Fibroblast of skin of back (primary cell): ENCODE measurements at regions not wholly inside any gene's neighbourhood (a gene's known extent, or its start where the extent isn't known, plus 50 kb on each side); places are given as distances from the start of the nearest gene placed in this dataset.
"Not testable (repeated sequence)": the region's sequence is repeated elsewhere in the genome, so short reads cannot be mapped to it uniquely, and the experiment has no call there.

Source experiments
- DNase-seq: peaks from one replicate; pipeline ENCODE4 v3.0.0-alpha.2; 2013

GRCh38 chr18:78429127-78430108, 550.2 kb upstream of the SALL3 start:
- no peak for DNase-seq

GRCh38 chr18:78430131-78430758, 549.4 kb upstream of the SALL3 start:
- no peak for DNase-seq

GRCh38 chr18:78431606-78432005, 548.0 kb upstream of the SALL3 start:
- no peak for DNase-seq

- no peak for DNase-seq
Observed at GRCh38 chr18:78433562-78433961, 546.1 kb upstream of the SALL3 start.

- no peak for DNase-seq
Observed at GRCh38 chr18:78436110-78436509, 543.5 kb upstream of the SALL3 start.

GRCh38 chr18:78438235-78438634, 541.4 kb upstream of the SALL3 start:
- not testable (repeated sequence) for DNase-seq

GRCh38 chr18:78445880-78446279, 533.7 kb upstream of the SALL3 start:
- DNase-seq = no peak

GRCh38 chr18:78447211-78447610, 532.4 kb upstream of the SALL3 start:
- DNase-seq = no peak

- no peak for DNase-seq
Observed at GRCh38 chr18:78448106-78448505, 531.5 kb upstream of the SALL3 start.

- DNase-seq = no peak
Observed at GRCh38 chr18:78448591-78448990, 531.0 kb upstream of the SALL3 start.

GRCh38 chr18:78454221-78454620, 525.4 kb upstream of the SALL3 start:
- DNase-seq = no peak

GRCh38 chr18:78455386-78455785, 524.2 kb upstream of the SALL3 start:
- no peak for DNase-seq

GRCh38 chr18:78457011-78457410, 522.6 kb upstream of the SALL3 start:
- no peak for DNase-seq

- DNase-seq = no peak
Observed at GRCh38 chr18:78457731-78458130, 521.9 kb upstream of the SALL3 start.

GRCh38 chr18:78458356-78458755, 521.3 kb upstream of the SALL3 start:
- no peak for DNase-seq

GRCh38 chr18:78459668-78460067, 520.0 kb upstream of the SALL3 start:
- no peak for DNase-seq

GRCh38 chr18:78460558-78460957, 519.1 kb upstream of the SALL3 start:
- DNase-seq = no peak

- no peak for DNase-seq
Observed at GRCh38 chr18:78473563-78473962, 506.1 kb upstream of the SALL3 start.

- no peak for DNase-seq
Observed at GRCh38 chr18:78477840-78478239, 501.8 kb upstream of the SALL3 start.

- DNase-seq = no peak
Observed at GRCh38 chr18:78479443-78479842, 500.2 kb upstream of the SALL3 start.

GRCh38 chr18:78480262-78481054, 499.2 kb upstream of the SALL3 start:
- no peak for DNase-seq

- DNase-seq = no peak
Observed at GRCh38 chr18:78482378-78482777, 497.2 kb upstream of the SALL3 start.

- no peak for DNase-seq
Observed at GRCh38 chr18:78487649-78488048, 492.0 kb upstream of the SALL3 start.
